Activated CD4-positive, alpha-beta T cell treated with anti-CD3 and anti-CD28 coated beads, Interleukin-2, amount 50 U/mL, for 48 hours (primary cell): ENCODE measurements at regions not wholly inside any gene's neighbourhood (a gene's known extent, or its start where the extent isn't known, plus 50 kb on each side); places are given as distances from the start of the nearest gene placed in this dataset.
"Not testable (repeated sequence)": the region's sequence is repeated elsewhere in the genome, so short reads cannot be mapped to it uniquely, and the experiment has no call there.

Source experiments
- DNase-seq, 2 experiments: peaks; one replicate each; pipeline ENCODE4 v3.0.0-alpha.2; 2020

- no peak for DNase-seq
These were observed 128.2 kb downstream of the SLC7A11 start for GRCh38 chr4:138113819-138114400.

GRCh38 chr4:138112890-138113289 lies 129.3 kb downstream of the SLC7A11 start:
- DNase-seq: not testable (repeated sequence)

- DNase-seq: no peak
These were observed 129.8 kb downstream of the SLC7A11 start for GRCh38 chr4:138112389-138112788.

GRCh38 chr4:138111462-138112000 lies 130.6 kb downstream of the SLC7A11 start:
- no peak for DNase-seq

GRCh38 chr4:138110815-138111214 lies 131.3 kb downstream of the SLC7A11 start:
- DNase-seq: no peak

- DNase-seq: no peak
These were observed 135.1 kb downstream of the SLC7A11 start for GRCh38 chr4:138107023-138107422.

GRCh38 chr4:138105331-138105730 lies 136.8 kb downstream of the SLC7A11 start:
- no peak for DNase-seq

- DNase-seq: no peak
These were observed 137.9 kb downstream of the SLC7A11 start for GRCh38 chr4:138104284-138104680.

- no peak for DNase-seq
These were observed 138.4 kb downstream of the SLC7A11 start for GRCh38 chr4:138103597-138104283.

- DNase-seq: no peak
These were observed 142.8 kb downstream of the SLC7A11 start for GRCh38 chr4:138099385-138099784.

- no peak for DNase-seq
These were observed 144.1 kb downstream of the SLC7A11 start for GRCh38 chr4:138097912-138098600.

- DNase-seq: no peak
These were observed 145.6 kb downstream of the SLC7A11 start for GRCh38 chr4:138096384-138097062.

- DNase-seq: no peak
These were observed 146.8 kb downstream of the SLC7A11 start for GRCh38 chr4:138095378-138095777.

- no peak for DNase-seq
These were observed 150.1 kb downstream of the SLC7A11 start for GRCh38 chr4:138092060-138092459.

GRCh38 chr4:138090918-138091676 lies 151.1 kb downstream of the SLC7A11 start:
- no peak for DNase-seq

- DNase-seq: peak; percentile 19 to 25
These were observed 151.8 kb downstream of the SLC7A11 start for GRCh38 chr4:138090150-138090917.

- DNase-seq: no peak
These were observed 153.5 kb downstream of the SLC7A11 start for GRCh38 chr4:138088449-138089208.

GRCh38 chr4:138087066-138087719 lies 155.0 kb downstream of the SLC7A11 start:
- DNase-seq: no peak

- DNase-seq: no peak
These were observed 155.5 kb downstream of the SLC7A11 start for GRCh38 chr4:138086611-138087041.

GRCh38 chr4:138085736-138086305 lies 156.3 kb downstream of the SLC7A11 start:
- no peak for DNase-seq
